AG09309 (cell line): ENCODE measurements at regions not wholly inside any gene's neighbourhood (a gene's known extent, or its start where the extent isn't known, plus 50 kb on each side); places are given as distances from the start of the nearest gene placed in this dataset.

Experiments used
- DNase-seq: peaks from one replicate; pipeline ENCODE4 v3.0.0-alpha.2; 2010; ENCODE audit warnings: low read depth
- H3K4me3 ChIP-seq: 2 replicates; pipeline ENCODE4 v1.5.1; 2011; ENCODE audit warnings: mild to moderate bottlenecking, low read depth, low read length, moderate library complexity; ENCODE audit not compliant: control insufficient read depth
- TF ChIP-seq, protein P1 (sequence below): IDR thresholded peaks from 2 replicates; pipeline ENCODE4 v1.5.1; 2011; ENCODE audit warnings: mild to moderate bottlenecking, low read depth, low read length, inconsistent platforms; ENCODE audit not compliant: insufficient read depth, control insufficient read depth; ENCODE audit errors: missing control alignments

DNA sequence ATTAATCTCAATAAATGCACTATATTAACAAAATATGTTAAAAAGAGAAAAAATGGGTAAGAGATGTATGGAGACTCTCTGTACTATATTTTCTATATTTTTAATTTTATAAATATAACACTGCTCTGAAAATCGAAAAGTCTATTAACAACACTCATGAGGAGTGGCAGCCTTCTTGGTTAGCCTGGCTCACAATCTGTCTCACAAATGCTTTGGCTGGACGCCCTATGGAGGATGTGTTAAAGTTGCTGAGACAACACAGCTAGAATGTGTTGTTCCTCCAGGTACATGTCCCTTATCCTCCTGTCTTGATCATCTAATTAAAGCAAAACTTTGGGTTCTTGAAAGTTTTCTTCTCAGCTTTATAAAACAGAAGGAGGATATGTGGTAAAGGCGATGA lies 396.6 kb upstream of the PCDH20 start:
- no peak overlapping the region for H3K4me3 ChIP-seq
- no peak for DNase-seq
- TF ChIP-seq, protein P1, sequence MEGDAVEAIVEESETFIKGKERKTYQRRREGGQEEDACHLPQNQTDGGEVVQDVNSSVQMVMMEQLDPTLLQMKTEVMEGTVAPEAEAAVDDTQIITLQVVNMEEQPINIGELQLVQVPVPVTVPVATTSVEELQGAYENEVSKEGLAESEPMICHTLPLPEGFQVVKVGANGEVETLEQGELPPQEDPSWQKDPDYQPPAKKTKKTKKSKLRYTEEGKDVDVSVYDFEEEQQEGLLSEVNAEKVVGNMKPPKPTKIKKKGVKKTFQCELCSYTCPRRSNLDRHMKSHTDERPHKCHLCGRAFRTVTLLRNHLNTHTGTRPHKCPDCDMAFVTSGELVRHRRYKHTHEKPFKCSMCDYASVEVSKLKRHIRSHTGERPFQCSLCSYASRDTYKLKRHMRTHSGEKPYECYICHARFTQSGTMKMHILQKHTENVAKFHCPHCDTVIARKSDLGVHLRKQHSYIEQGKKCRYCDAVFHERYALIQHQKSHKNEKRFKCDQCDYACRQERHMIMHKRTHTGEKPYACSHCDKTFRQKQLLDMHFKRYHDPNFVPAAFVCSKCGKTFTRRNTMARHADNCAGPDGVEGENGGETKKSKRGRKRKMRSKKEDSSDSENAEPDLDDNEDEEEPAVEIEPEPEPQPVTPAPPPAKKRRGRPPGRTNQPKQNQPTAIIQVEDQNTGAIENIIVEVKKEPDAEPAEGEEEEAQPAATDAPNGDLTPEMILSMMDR = no peak

DNA sequence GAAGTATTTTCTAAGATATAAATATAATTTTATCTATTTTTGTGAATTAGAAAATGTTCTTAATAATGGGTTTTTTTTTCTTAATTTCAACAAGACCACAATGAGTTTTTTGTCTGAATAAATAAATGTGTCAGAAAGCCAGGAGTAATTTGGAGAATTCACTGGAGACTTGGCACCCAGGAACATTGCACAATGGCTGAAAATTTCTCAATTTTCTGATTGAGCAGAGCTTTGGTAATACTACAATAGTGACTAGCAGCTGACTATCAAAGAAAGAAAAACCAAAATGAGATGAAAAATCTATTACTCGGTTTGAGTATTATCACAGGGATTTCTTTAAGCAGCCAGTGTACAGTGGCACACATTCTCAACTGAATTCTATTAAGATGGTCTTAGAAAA lies 394.4 kb upstream of the PCDH20 start:
- TF ChIP-seq, protein P1 = no peak
- no peak for DNase-seq
- H3K4me3 ChIP-seq = no peak overlapping the region

DNA sequence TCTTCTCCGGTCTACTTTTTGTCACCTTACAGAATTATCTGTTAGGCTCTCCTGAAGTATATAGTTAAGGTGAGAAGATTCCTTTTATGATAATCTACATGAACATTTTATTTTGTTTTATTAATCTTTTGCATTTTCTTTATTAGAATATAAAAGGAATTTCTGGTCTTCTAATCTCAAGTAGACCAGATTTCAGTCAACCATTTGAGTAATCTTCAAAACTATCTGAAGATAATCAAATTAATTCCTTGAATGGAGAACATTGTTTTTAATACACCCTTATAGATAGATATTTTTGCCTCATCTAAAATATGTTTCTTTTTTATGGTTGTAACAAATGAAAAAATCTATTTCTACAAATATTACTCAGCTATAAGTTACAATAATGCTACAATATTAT lies 381.7 kb upstream of the PCDH20 start:
- TF ChIP-seq, protein P1 = no peak
- no peak for DNase-seq
- no peak overlapping the region for H3K4me3 ChIP-seq

DNA sequence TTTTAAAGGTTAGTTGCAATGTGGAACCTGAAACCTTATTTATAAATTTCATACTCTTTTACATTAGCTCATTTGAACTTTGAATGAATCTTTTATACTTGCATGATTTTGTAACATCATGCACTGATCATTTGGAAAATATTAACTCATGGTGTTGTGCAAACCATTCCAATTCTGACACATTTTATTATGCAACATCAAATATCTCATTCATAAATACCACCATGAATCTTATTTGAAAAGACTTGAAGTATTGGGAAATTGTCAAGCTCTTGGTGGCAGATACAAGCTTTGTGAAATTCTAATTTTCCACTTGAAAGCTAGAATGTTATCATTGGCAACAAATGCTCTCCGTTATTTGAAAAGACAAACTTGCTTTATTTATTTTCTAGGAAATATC lies 379.9 kb upstream of the PCDH20 start:
- no peak overlapping the region for H3K4me3 ChIP-seq
- TF ChIP-seq, protein P1 = no peak
- DNase-seq = no peak

DNA sequence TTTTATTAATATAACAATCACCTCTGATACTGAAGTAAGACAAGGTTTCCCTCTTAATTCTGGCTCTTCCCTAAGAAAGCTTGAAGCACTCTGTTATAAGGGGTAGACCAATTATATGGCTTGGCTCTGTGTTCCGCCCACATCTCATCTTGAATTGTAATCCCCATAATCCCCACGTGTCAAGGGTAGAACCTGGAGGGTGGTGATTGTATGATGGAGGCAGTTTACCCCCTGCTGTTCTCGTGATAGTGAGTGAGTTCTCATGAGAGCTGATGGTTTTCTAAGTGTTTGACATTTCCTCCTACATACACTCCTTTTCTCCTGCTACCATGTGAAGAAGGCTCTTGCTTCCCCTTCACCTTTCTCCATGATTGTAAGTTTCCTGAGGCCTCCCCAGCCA lies 363.8 kb upstream of the PCDH20 start:
- DNase-seq = no peak
- H3K4me3 ChIP-seq = no peak overlapping the region
- TF ChIP-seq, protein P1 = no peak

DNA sequence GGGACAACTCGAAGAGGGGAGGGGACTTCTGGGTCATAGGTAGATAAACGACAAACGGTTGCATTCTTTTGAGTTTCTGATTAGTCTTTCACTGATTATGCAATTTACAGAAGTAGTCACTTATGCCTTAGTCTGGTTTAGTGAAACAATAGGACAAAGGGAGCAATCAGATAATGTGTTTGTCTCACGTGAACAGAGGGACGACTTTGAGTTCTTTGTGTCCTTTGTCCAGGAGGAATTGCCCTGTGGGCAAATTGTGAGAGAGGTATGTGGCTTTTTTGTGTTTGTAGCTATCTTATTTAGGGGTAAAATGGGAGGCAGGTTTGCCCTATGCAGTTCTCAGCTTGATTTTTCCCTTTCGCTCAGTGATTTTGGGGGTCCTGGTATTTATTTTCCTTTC lies 362.9 kb upstream of the PCDH20 start:
- no peak for DNase-seq
- TF ChIP-seq, protein P1 = no peak
- no peak overlapping the region for H3K4me3 ChIP-seq

DNA sequence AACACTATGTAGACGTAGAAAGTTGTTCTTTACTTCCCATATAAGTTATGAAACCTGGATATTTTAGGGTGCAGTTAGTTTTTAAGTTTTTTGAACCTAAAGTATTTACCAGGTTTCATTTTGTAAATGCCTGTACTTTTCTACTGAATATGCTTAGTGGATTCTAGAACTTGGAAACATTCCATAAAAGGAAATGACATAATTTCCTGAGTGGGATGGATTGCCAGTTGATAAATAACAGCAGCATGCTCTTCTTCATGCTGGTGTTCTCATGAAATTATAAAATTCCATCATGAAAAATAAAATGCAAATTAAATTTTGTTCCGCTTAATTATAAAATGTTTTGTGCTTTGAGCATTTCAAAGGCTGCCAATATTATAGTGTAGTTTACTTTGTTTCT lies 362.2 kb upstream of the PCDH20 start:
- no peak for DNase-seq
- H3K4me3 ChIP-seq = no peak overlapping the region
- TF ChIP-seq, protein P1 = no peak
